ENCODE measurements at regions not wholly inside any gene's neighbourhood (a gene's known extent, or its start where the extent isn't known, plus 50 kb on each side); places are given as distances from the start of the nearest gene placed in this dataset.

DNA sequence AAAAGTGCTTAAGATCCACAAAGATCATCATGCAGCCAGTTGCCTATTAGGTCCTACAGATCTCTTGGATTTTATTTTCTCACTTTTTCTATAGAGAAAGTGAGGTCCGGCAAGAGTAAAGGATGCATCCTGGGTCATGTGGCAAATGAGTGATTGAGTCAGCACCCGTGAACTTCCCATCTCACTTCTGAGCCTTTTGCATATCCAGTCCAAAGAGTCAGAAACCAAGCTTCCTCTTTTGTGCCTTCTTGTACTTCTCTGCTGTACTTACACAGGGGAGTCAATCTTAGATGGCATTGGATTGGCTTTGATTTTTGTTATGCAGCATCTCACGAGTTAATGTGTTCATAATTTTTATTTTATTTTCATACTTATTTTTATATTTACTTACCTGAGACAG lies 114.2 kb upstream of the IRX5 start:
- intact Hi-C loops (cut with micrococcal nuclease) = loop anchor here (2.0 to 10.0 kb wide), 2 partner anchors 532 to 1044 kb away; partner anchors contain the start of gene IRX3
- POLR2A ChIA-PET = interaction anchor here (0.6 to 0.7 kb wide), 2 partner anchors 22 to 461 kb away, joined by 3 read pairs; no protein-coding TSS in a partner anchor

DNA sequence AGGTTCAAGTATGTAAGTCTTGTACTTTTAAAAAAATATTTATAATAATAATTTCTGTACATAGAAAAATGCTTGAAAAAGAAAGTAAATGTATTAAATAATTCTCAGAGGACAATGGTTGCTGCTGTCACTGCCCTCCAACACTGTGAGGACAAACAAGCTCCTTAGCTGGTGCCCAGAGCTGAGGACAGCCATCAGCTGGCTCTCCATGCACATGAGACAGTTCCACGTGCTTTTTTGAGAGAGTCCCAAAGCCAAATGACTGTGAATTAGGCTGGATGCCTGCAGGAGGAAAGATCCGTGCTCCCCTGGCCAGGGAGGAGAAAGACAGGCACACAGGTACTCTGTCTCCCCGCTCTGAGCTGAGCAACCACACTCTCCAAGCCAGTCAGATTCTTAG lies 115.5 kb upstream of the IRX5 start:
- BruUV-seq (replicated peaks) = no TSS peak
- intact Hi-C loops (cut with micrococcal nuclease) = loop anchor here (10.0 kb wide), 1 partner anchor 530 kb away; the partner anchor contains the start of gene IRX3
- DNase-seq (ENCODE audit: unreplicated experiment) = no peak

More for the DNA sequence above, 114.2 kb upstream of the IRX5 start:
- no TSS peak for BruUV-seq (replicated peaks)
- H3K9me3 Mint-ChIP-seq (ENCODE audit: unreplicated experiment) = no peaks in the 10 kb centered on the region
- no peak for DNase-seq (ENCODE audit: unreplicated experiment)
- TF ChIP-seq, protein P1, sequence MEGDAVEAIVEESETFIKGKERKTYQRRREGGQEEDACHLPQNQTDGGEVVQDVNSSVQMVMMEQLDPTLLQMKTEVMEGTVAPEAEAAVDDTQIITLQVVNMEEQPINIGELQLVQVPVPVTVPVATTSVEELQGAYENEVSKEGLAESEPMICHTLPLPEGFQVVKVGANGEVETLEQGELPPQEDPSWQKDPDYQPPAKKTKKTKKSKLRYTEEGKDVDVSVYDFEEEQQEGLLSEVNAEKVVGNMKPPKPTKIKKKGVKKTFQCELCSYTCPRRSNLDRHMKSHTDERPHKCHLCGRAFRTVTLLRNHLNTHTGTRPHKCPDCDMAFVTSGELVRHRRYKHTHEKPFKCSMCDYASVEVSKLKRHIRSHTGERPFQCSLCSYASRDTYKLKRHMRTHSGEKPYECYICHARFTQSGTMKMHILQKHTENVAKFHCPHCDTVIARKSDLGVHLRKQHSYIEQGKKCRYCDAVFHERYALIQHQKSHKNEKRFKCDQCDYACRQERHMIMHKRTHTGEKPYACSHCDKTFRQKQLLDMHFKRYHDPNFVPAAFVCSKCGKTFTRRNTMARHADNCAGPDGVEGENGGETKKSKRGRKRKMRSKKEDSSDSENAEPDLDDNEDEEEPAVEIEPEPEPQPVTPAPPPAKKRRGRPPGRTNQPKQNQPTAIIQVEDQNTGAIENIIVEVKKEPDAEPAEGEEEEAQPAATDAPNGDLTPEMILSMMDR (IDR thresholded peaks at IDR 0.05; ENCODE audit: unreplicated experiment) = no peak
- CTCF ChIA-PET = no interaction called here
- H3K27me3 Mint-ChIP-seq (ENCODE audit: insufficient read depth, unreplicated experiment) = no peaks in the 10 kb centered on the region
- no peak overlapping the region for H3K27ac Mint-ChIP-seq (ENCODE audit: low read depth, unreplicated experiment)
- no peaks in the 10 kb centered on the region for H3K4me1 Mint-ChIP-seq (ENCODE audit: insufficient read depth, unreplicated experiment)
- H3K4me3 Mint-ChIP-seq (ENCODE audit: unreplicated experiment) = no peak overlapping the region
- no peaks in the 10 kb centered on the region for H3K36me3 Mint-ChIP-seq (ENCODE audit: insufficient read depth, unreplicated experiment)

DNA sequence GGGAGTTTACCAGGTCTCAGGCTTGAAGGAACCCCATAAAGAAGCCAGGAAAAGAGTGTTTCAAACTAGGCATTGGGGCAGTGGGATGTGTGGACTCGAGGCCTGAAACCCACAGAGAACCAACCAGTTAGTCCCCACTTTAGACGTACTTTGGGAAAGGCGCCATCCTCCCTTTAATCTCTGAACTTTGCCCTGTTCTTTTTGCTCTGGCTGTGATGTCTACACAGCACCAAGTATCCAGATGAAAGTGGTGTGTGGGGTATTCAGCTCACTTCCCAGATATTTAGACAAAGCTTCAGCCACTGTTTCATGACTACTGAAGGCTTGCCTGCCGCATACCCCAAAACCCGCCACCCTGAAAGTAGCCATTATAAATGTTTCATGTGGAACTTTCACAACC lies 116.9 kb upstream of the IRX5 start:
- no peaks in the 10 kb centered on the region for H3K9me3 Mint-ChIP-seq (ENCODE audit: unreplicated experiment)
- TF ChIP-seq, protein P1 (IDR thresholded peaks at IDR 0.05; ENCODE audit: unreplicated experiment) = no peak
- H3K27me3 Mint-ChIP-seq (ENCODE audit: insufficient read depth, unreplicated experiment) = no peaks in the 10 kb centered on the region
- DNase-seq (ENCODE audit: unreplicated experiment) = no peak
- intact Hi-C loops (cut with micrococcal nuclease) = loop anchor here (10.0 kb wide), 1 partner anchor 529 kb away; the partner anchor contains the start of gene IRX3
- H3K36me3 Mint-ChIP-seq (ENCODE audit: insufficient read depth, unreplicated experiment) = no peaks in the 10 kb centered on the region
- ChIA-PET CTCF (interaction anchor here (0.6 to 1.0 kb wide), 2 partner anchors 11 to 520 kb away, joined by 4 read pairs; no protein-coding TSS in a partner anchor), POLR2A (interaction anchor here (1.1 kb wide), 1 partner anchor 605 kb away, joined by 3 read pairs; no protein-coding TSS in a partner anchor)
- no peak overlapping the region for H3K27ac Mint-ChIP-seq (ENCODE audit: low read depth, unreplicated experiment)
- BruUV-seq (replicated peaks) = no TSS peak
- no peaks in the 10 kb centered on the region for H3K4me1 Mint-ChIP-seq (ENCODE audit: insufficient read depth, unreplicated experiment)
- H3K4me3 Mint-ChIP-seq (ENCODE audit: unreplicated experiment) = no peak overlapping the region

More for the DNA sequence above, 115.5 kb upstream of the IRX5 start:
- TF ChIP-seq, protein P1 (IDR thresholded peaks at IDR 0.05; ENCODE audit: unreplicated experiment) = no peak
- H3K4me1 Mint-ChIP-seq (ENCODE audit: insufficient read depth, unreplicated experiment) = no peaks in the 10 kb centered on the region
- no peak overlapping the region for H3K27ac Mint-ChIP-seq (ENCODE audit: low read depth, unreplicated experiment)
- no peak overlapping the region for H3K4me3 Mint-ChIP-seq (ENCODE audit: unreplicated experiment)
- no peaks in the 10 kb centered on the region for H3K36me3 Mint-ChIP-seq (ENCODE audit: insufficient read depth, unreplicated experiment)
- no peaks in the 10 kb centered on the region for H3K27me3 Mint-ChIP-seq (ENCODE audit: insufficient read depth, unreplicated experiment)
- ChIA-PET CTCF (interaction anchor here (0.6 to 1.3 kb wide), 3 partner anchors 116 to 927 kb away, joined by 3 read pairs; no protein-coding TSS in a partner anchor), POLR2A (interaction anchor here (0.9 kb wide), 1 partner anchor 115 kb away, joined by 5 read pairs; no protein-coding TSS in a partner anchor)
- no peaks in the 10 kb centered on the region for H3K9me3 Mint-ChIP-seq (ENCODE audit: unreplicated experiment)

DNA sequence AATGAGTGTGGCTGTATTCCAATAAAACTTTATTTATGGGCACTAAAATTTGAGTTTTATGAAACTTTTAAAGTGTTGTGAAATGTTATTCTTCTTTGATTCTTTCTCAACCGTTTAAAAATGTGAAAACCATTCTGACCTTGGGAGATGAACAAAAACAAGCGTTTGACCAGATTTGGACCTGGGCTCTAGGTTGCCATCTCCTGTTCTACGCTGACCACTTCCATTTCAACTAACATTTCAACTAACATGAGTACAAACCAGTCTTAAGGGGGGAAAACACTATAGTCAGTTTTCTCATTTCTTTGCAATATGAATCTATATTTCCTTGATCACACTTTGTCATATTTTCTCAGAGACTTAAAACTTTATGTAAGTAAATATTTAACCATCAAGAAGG lies 118.4 kb upstream of the IRX5 start:
- Mint-ChIP-seq H3K27me3 (ENCODE audit: insufficient read depth, unreplicated experiment) (no peaks in the 10 kb centered on the region), H3K4me3 (ENCODE audit: unreplicated experiment) (no peak overlapping the region), H3K36me3 (ENCODE audit: insufficient read depth, unreplicated experiment) (no peaks in the 10 kb centered on the region), H3K9me3 (ENCODE audit: unreplicated experiment) (no peaks in the 10 kb centered on the region), H3K4me1 (ENCODE audit: insufficient read depth, unreplicated experiment) (no peaks in the 10 kb centered on the region), H3K27ac (ENCODE audit: low read depth, unreplicated experiment) (no peak overlapping the region)
- ChIA-PET CTCF (interaction anchor here (0.7 to 1.3 kb wide), 2 partner anchors 179 to 340 kb away, joined by 3 to 7 read pairs; no protein-coding TSS in a partner anchor), POLR2A (interaction anchor here (0.7 to 2.0 kb wide), 2 partner anchors 156 to 290 kb away, joined by 3 to 4 read pairs; no protein-coding TSS in a partner anchor)
- no TSS peak for BruUV-seq (replicated peaks)
- peak; percentile 27 for DNase-seq (ENCODE audit: unreplicated experiment)
- intact Hi-C loops (cut with micrococcal nuclease) = loop anchor here (1.0 to 10.0 kb wide), 3 partner anchors 178 to 920 kb away; partner anchors contain the start of gene IRX3
- TF ChIP-seq, protein P1 (IDR thresholded peaks at IDR 0.05; ENCODE audit: unreplicated experiment) = no peak
